Left lung (tissue), 4 donors: ENCODE measurements at regions not wholly inside any gene's neighbourhood (a gene's known extent, or its start where the extent isn't known, plus 50 kb on each side); places are given as distances from the start of the nearest gene placed in this dataset.

Experiments used
- ATAC-seq: fragments of 200-7000 bp; cut with Tn5 transposase; one replicate; pipeline ENCODE4 v1.9.1; 2020; ENCODE audit warnings: moderate library complexity
- DNase-seq, 4 donors: peaks; one replicate each; pipeline ENCODE4 v3.0.0-alpha.2; 2013 to 2020
- H3K27ac ChIP-seq, 2 donors: fragments of 200-600 bp; sonication (generic) in 1 of 2; one replicate each; pipeline versions ENCODE4 v1.5.0 to v1.8.0; 2020 to 2021
- H3K27me3 ChIP-seq, 2 donors: fragments of 200-600 bp; sonication (generic) in 1 of 2; one replicate each; pipeline versions ENCODE4 v1.5.0 to v1.8.0; 2020 to 2021
- H3K36me3 ChIP-seq, 2 donors: fragments of 200-600 bp; sonication (generic) in 1 of 2; one replicate each; pipeline versions ENCODE4 v1.5.0 to v1.8.0; 2020 to 2021
- H3K4me1 ChIP-seq, 2 donors: fragments of 200-600 bp; one replicate each; pipeline ENCODE4 v1.8.0; 2021
- H3K4me3 ChIP-seq, 2 donors: fragments of 200-600 bp; sonication (generic) in 1 of 2; one replicate each; pipeline versions ENCODE4 v1.5.0 to v1.8.0; 2020 to 2021; ENCODE audit warnings: mild to moderate bottlenecking in 1 of 2
- H3K9me3 ChIP-seq, 2 donors: fragments of 200-600 bp; sonication (generic) in 1 of 2; one replicate each; pipeline versions ENCODE4 v1.5.0 to v1.8.0; 2020 to 2021
- intact Hi-C, 2 donors: fragments of 100-400 bp; cut with DNase I; formaldehyde crosslinking; loops; one replicate each; pipeline versions ENCODE4 v1.11.2 to v1.14.2; 2022
- TF ChIP-seq, protein P1 (sequence below), 2 donors: fragments of 200-600 bp; sonication (generic) in 1 of 2; IDR thresholded peaks; one replicate each; pipeline versions ENCODE4 v1.5.0 to v1.8.0; 2021; ENCODE audit warnings: antibody characterized with exemption in 2 of 2
- donor health status: DM: no; HTN: yes; CAD: no.
- donor health status: DM: no; HTN: no; CAD: no.

GRCh38 chr5:57805170-57805569 is 322.6 kb upstream of the ACTBL2 start:
- Histone ChIP-seq H3K36me3 (no peaks in the 10 kb centered on the region), H3K4me1 (no peaks in the 10 kb centered on the region), H3K9me3 (no peaks in the 10 kb centered on the region), H3K27ac (no peak overlapping the region), H3K27me3 (no peaks in the 10 kb centered on the region), H3K4me3 (no peak overlapping the region)
- TF ChIP-seq, protein P1, sequence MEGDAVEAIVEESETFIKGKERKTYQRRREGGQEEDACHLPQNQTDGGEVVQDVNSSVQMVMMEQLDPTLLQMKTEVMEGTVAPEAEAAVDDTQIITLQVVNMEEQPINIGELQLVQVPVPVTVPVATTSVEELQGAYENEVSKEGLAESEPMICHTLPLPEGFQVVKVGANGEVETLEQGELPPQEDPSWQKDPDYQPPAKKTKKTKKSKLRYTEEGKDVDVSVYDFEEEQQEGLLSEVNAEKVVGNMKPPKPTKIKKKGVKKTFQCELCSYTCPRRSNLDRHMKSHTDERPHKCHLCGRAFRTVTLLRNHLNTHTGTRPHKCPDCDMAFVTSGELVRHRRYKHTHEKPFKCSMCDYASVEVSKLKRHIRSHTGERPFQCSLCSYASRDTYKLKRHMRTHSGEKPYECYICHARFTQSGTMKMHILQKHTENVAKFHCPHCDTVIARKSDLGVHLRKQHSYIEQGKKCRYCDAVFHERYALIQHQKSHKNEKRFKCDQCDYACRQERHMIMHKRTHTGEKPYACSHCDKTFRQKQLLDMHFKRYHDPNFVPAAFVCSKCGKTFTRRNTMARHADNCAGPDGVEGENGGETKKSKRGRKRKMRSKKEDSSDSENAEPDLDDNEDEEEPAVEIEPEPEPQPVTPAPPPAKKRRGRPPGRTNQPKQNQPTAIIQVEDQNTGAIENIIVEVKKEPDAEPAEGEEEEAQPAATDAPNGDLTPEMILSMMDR (IDR thresholded peaks at IDR 0.05) = no peak
- no peak for DNase-seq
- intact Hi-C loops = no loop called here
- ATAC-seq = no peak

- Histone ChIP-seq H3K4me3 (no peak overlapping the region), H3K27ac (no peak overlapping the region), H3K9me3 (no peaks in the 10 kb centered on the region), H3K4me1 (no peaks in the 10 kb centered on the region), H3K36me3 (no peaks in the 10 kb centered on the region), H3K27me3 (no peaks in the 10 kb centered on the region)
- ATAC-seq = no peak
- intact Hi-C loops = no loop called here
- TF ChIP-seq, protein P1 (IDR thresholded peaks at IDR 0.05) = no peak
- no peak for DNase-seq
These were observed 321.9 kb upstream of the ACTBL2 start for GRCh38 chr5:57804505-57804904.

GRCh38 chr5:57804007-57804444 is 321.4 kb upstream of the ACTBL2 start:
- no peaks in the 10 kb centered on the region for H3K9me3 ChIP-seq
- H3K27ac ChIP-seq = no peak overlapping the region
- H3K4me3 ChIP-seq = no peak overlapping the region
- no peak for ATAC-seq
- H3K36me3 ChIP-seq = no peaks in the 10 kb centered on the region
- H3K27me3 ChIP-seq = no peaks in the 10 kb centered on the region
- intact Hi-C loops = no loop called here
- DNase-seq = no peak
- no peaks in the 10 kb centered on the region for H3K4me1 ChIP-seq
- TF ChIP-seq, protein P1 (IDR thresholded peaks at IDR 0.05) = no peak

DNA sequence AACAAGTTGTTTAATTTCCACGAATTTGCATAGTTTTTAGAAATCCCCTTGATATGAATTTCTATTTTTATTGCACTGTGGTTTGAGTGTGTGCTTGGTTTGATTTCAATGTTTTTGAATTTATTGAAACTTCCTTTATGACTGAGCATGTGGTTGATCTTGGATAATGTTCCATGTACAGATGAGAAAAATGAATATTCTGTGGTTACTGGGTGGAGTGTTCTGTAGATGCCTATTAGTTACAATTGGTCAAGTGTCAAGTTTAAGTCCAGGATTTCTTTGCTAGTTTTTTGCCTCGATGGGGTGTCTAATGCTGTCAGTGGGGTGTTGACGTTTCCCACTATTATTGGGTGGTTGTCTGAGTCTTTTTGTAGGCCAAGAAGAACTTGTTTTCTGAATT is 319.5 kb upstream of the ACTBL2 start:
- intact Hi-C loops = no loop called here
- DNase-seq (no peak), ATAC-seq (no peak)
- Histone ChIP-seq H3K27ac (no peak overlapping the region), H3K4me3 (no peak overlapping the region), H3K9me3 (no peaks in the 10 kb centered on the region), H3K36me3 (no peaks in the 10 kb centered on the region), H3K4me1 (no peaks in the 10 kb centered on the region), H3K27me3 (no peaks in the 10 kb centered on the region)
- TF ChIP-seq, protein P1 (IDR thresholded peaks at IDR 0.05) = no peak

GRCh38 chr5:57795203-57795602 is 312.6 kb upstream of the ACTBL2 start:
- no peaks in the 10 kb centered on the region for H3K27me3 ChIP-seq
- H3K4me3 ChIP-seq = no peak overlapping the region
- no peaks in the 10 kb centered on the region for H3K4me1 ChIP-seq
- TF ChIP-seq, protein P1 (IDR thresholded peaks at IDR 0.05) = no peak
- no peak overlapping the region for H3K27ac ChIP-seq
- H3K9me3 ChIP-seq = no peaks in the 10 kb centered on the region
- ATAC-seq (no peak), DNase-seq (no peak)
- intact Hi-C loops = no loop called here
- no peaks in the 10 kb centered on the region for H3K36me3 ChIP-seq
